GM19395 (cell line): ENCODE measurements at regions not wholly inside any gene's neighbourhood (a gene's known extent, or its start where the extent isn't known, plus 50 kb on each side); places are given as distances from the start of the nearest gene placed in this dataset.

ENCODE experiments used
- ATAC-seq: cut with Tn5 transposase; IDR thresholded peaks from one replicate; pipeline ENCODE4 v1.9.1; 2021; ENCODE audit warnings: mild to moderate bottlenecking, moderate library complexity; ENCODE audit not compliant: unreplicated experiment

- ATAC-seq: no peak
These were observed 83.6 kb downstream of the HPGD start for GRCh38 chr4:174438711-174439110.

- no peak for ATAC-seq
These were observed 84.5 kb downstream of the HPGD start for GRCh38 chr4:174437749-174438148.

GRCh38 chr4:174437324-174437723 is 85.0 kb downstream of the HPGD start:
- no peak for ATAC-seq

- ATAC-seq: no peak
These were observed 85.9 kb downstream of the HPGD start for GRCh38 chr4:174436377-174436776.

- ATAC-seq: no peak
These were observed 86.3 kb downstream of the HPGD start for GRCh38 chr4:174435974-174436373.

GRCh38 chr4:174434455-174434854 is 87.8 kb downstream of the HPGD start:
- no peak for ATAC-seq

GRCh38 chr4:174430576-174430975 is 91.7 kb downstream of the HPGD start:
- no peak for ATAC-seq

GRCh38 chr4:174429701-174430410 is 92.4 kb downstream of the HPGD start:
- no peak for ATAC-seq

- ATAC-seq: no peak
These were observed 94.6 kb downstream of the HPGD start for GRCh38 chr4:174427571-174428140.

- ATAC-seq: no peak
These were observed 96.6 kb downstream of the HPGD start for GRCh38 chr4:174425669-174426068.

GRCh38 chr4:174423257-174423944 is 98.9 kb downstream of the HPGD start:
- peak; percentile 69 for ATAC-seq

- ATAC-seq: peak; percentile 22
These were observed 99.4 kb downstream of the HPGD start for GRCh38 chr4:174422893-174423256.

GRCh38 chr4:174420316-174420715 is 102.0 kb downstream of the HPGD start:
- no peak for ATAC-seq

GRCh38 chr4:174418640-174419212 is 103.6 kb downstream of the HPGD start:
- no peak for ATAC-seq

- ATAC-seq: no peak
These were observed 113.3 kb downstream of the HPGD start for GRCh38 chr4:174408841-174409552.

GRCh38 chr4:174406383-174406782 is 115.9 kb downstream of the HPGD start:
- no peak for ATAC-seq

- ATAC-seq: no peak
These were observed 116.4 kb downstream of the HPGD start for GRCh38 chr4:174405923-174406322.

- ATAC-seq: no peak
These were observed 117.6 kb downstream of the HPGD start for GRCh38 chr4:174404677-174405076.

- no peak for ATAC-seq
These were observed 119.1 kb downstream of the HPGD start for GRCh38 chr4:174403177-174403543.

GRCh38 chr4:174402470-174403176 is 118.9 kb downstream of the CEP44 start:
- no peak for ATAC-seq
